Endothelial cell of umbilical vein (primary cell): ENCODE measurements at regions not wholly inside any gene's neighbourhood (a gene's known extent, or its start where the extent isn't known, plus 50 kb on each side); places are given as distances from the start of the nearest gene placed in this dataset.

Experiments used
- CTCF ChIP-seq, 2 donors: IDR thresholded peaks; 1 replicate in 1 of 2; 2 replicates in 1 of 2; pipeline ENCODE4 v1.5.1; 2011; ENCODE audit warnings: low read length in 2 of 2, mild to moderate bottlenecking in 2 of 2, moderate library complexity in 2 of 2, control low read depth in 1 of 2, inconsistent platforms in 1 of 2, low read depth in 1 of 2; ENCODE audit not compliant: insufficient read depth in 1 of 2; ENCODE audit errors: extremely low read depth in 1 of 2
- JUN ChIP-seq: IDR thresholded peaks from 2 replicates; pipeline ENCODE4 v1.6.1; 2011; ENCODE audit warnings: borderline replicate concordance, low read depth; ENCODE audit not compliant: insufficient read length, insufficient read depth
- MAX ChIP-seq: IDR thresholded peaks from 2 replicates; pipeline ENCODE4 v1.6.1; 2011; ENCODE audit not compliant: insufficient read depth, insufficient read length
- POLR2A ChIP-seq: IDR thresholded peaks from 2 replicates; pipeline ENCODE4 v1.6.1; 2012; ENCODE audit warnings: low read depth, mild to moderate bottlenecking, control low read depth, low read length

- no peak for TF ChIP-seq CTCF (IDR thresholded peaks at IDR 0.05; ENCODE audit: extremely low read depth in 1 of 2, insufficient read depth in 1 of 2, low read depth in 1 of 2, low read length in 2 of 2)
- no peak for TF ChIP-seq MAX
- TF ChIP-seq JUN = no peak
- TF ChIP-seq POLR2A = no peak
These were observed 547.4 kb upstream of the CXADR start for GRCh38 chr21:16965424-16965823.
